ENCODE measurements at regions not wholly inside any gene's neighbourhood (a gene's known extent, or its start where the extent isn't known, plus 50 kb on each side); places are given as distances from the start of the nearest gene placed in this dataset.

DNA sequence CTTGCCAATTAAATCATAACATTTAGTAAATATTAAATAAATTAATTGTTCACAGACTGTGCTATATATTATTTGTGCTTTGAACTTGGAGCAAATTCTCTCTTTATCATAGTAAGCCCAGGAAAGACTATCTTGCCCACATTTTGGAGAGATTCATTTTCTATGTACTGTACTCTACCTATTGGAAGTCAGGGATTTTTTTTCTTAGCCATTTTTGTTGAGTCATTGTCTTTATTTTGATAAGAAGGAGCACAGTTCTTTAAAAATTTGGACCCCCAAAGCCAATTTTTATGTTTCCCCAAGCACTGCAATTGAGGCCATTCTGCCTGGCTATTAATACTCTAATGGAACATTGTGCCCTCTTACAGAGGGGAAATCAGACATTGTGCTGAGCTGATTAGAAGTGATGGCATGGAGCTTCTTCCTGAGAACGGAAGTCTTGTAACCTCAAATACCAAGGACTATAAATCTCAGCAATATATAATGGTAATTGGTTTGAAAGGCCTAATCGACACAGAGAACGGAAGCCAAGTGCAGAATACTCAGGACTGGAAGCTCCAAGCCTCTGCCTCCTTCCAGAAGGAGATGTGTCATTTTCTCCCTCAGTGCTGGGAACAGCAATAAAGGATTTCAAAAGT is 188.8 kb upstream of the PAPPA start:
- in situ Hi-C loops (cut with MboI; ENCODE audit: low sequenced_read_pairs): no loop called here

DNA sequence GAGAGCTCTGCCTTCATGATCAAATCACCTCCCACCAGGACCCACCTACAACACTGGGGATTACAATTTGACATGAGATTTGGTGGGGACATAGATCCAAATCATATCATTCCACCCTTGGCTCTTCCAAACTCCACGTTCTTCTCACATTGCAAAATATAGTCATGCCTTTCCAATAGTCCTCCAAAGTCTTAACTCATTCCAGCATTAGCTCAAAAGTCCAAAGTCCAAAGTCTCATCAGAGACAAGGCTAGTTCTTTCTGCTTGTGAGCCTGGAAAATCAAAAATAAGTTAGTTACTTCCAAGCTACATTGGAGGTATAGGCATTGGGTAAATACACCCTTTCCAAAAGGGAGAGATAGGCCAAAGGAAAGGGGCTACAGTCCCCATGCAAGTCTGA is 186.9 kb upstream of the PAPPA start:
- in situ Hi-C loops (cut with MboI; ENCODE audit: low sequenced_read_pairs): no loop called here

DNA sequence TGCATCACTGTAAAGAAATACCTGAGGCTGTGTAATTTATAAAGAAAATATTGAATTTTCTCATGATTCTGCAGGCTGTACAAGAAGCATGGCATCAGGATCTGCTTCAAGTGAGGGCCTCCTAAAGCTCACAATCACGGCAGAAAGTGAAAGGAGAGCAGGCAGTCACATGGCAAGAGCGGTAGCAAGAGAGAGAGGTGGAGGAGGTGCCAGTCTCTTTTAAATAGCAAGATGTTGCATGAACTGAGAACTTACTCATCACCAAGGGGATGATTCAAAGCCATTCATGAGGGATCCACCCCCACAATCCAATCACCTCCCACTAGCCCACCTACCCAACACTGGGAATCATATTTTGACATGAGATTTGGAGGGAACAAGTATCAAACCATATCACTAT is 184.5 kb upstream of the PAPPA start:
- in situ Hi-C loops (cut with MboI; ENCODE audit: low sequenced_read_pairs): no loop called here

DNA sequence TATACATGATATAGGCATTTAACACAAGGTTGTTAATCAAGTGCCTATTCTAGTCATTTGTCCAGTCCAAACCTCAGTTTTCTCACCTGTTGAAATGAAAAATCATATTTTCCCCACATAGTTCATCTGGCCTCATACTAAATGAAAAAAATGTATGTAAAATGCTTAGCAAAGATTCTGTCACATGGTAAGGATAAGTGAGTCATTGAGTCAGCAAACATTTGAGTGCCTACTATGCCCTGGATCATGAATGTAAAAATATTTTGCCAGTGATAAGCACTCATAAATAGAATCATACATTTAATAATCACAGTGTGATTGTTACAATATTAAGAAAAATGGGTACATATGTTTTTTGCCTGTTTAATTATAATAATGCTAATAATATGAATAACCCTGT is 181.2 kb upstream of the PAPPA start:
- in situ Hi-C loops (cut with MboI; ENCODE audit: low sequenced_read_pairs): no loop called here

DNA sequence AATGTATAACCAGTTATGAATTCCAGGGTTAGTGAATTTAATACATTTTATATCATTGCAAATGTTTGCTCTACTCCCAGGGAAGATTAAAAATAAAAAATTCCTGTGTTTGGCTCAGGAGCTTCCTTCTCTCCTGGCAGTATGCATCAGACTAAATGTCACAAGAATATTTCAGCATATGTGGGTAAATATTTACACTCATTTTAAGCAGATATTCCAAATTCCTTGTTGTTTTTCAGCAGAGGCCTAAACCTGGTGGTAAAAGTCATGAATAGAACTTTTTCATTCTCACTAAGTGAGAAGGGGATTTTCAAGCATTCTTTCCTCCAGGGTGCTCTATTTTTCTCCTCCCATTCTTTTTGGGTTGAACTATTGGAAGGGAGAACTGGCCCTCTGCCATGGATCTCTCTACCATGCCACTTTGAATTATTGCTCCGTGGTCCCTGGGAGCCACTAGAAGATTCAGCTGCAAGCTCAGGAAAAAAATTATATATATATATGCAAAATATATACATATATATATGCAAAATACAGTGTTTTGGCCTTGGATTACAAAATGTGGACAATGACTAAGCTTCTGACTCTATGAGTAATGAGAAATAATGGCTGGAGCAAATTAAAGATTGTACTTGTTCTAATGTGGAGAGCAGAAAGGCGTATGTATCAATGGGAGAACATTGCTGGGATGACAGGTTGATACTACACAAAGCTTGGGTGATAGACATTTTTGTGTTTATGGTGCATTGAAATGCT is 180.6 kb upstream of the PAPPA start:
- in situ Hi-C loops (cut with MboI; ENCODE audit: low sequenced_read_pairs): no loop called here

DNA sequence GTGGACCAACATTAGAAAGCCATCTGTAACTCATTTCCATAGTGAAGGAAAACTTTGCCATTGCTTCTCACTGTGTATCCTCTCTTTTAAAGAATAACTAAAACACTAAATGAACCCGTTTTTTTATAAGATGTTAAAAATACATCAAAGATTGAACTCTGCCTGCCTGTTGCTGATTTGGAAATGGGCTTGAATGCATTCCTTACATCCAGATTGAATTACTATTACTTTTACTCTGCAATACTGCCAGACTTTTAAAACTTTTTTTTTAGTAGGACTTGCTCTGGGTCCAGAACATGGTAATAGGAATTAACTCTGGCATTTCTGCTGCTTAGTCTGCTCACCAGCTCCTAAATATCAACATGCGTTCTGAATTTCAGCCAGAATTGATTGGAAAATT is 176.8 kb upstream of the PAPPA start:
- in situ Hi-C loops (cut with MboI; ENCODE audit: low sequenced_read_pairs): no loop called here

DNA sequence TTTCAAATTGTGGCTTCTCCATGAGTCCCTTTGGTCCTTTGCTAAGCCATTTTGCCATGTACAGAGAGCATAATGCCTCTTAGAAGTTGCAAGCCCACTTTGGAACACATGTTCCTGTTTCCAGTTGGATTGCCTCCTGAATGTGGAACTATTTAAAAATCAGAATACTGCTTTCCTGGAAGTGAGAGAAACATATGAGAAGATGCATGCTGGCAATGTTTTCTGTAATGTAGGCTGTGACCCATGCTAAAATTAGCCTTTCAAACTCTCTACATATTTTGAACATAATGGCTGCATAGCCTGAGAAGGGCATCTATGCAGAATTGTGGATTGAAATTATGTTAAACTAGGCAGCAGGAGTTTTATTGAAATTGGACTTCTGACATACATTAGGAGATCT is 175.5 kb upstream of the PAPPA start:
- in situ Hi-C loops (cut with MboI; ENCODE audit: low sequenced_read_pairs): no loop called here

DNA sequence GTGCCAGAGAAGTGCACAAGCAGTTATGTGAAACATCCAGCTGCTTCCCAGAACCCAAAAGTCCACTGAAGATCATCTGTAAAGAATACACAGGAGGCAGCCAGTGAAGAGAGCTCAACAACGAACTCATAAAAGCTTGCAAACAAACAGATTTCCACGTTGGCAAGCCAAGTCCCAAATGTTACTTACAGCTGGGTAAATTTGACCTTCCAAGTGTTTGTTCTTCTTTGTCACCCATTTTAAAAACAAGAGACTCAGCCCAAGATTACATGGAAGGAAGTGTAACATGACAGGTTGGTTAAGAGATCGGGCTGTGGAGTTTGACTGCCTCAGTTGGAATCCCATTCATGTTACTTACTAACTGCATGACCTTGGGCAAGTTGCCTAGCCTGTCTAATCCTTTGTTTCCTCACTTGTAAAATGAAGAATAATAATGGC is 174.9 kb upstream of the PAPPA start:
- in situ Hi-C loops (cut with MboI; ENCODE audit: low sequenced_read_pairs): no loop called here

DNA sequence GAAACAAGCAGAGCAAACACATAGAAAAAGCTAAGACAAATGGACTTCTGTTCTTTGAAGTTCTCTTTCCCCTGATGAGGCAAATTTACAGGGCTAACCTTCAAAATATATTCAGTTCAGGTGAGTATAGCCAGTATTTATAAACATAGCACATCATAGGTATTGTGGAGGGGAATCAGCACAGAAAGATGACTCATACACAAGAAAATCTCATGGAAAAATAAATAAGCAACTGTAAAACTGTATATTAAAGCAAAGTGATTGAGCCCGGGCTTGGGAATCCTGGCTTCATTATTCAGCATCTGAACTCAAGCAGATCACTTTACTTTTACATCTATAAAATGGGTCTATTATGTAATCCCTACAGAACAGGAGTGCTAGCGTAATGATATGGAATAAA is 173.5 kb upstream of the PAPPA start:
- in situ Hi-C loops (cut with MboI; ENCODE audit: low sequenced_read_pairs): no loop called here

DNA sequence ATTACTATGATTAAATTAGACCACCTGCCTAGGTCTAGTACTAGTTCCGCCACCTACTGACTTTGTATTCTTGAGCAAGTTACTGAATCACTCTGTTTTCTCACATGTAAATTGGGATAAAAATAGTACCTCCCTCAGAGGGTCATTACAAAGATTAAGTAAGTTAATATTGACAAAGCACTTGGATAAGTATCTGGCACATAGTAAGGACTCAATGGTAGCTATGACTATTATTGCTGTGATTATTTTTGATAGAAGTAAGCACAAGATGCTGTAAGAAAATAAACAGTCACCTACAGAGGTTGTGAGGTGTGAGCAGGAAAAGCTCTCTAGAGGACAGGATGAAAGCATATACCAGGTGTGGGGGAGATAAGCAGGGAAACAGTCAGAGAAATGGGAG is 173.1 kb upstream of the PAPPA start:
- in situ Hi-C loops (cut with MboI; ENCODE audit: low sequenced_read_pairs): no loop called here

DNA sequence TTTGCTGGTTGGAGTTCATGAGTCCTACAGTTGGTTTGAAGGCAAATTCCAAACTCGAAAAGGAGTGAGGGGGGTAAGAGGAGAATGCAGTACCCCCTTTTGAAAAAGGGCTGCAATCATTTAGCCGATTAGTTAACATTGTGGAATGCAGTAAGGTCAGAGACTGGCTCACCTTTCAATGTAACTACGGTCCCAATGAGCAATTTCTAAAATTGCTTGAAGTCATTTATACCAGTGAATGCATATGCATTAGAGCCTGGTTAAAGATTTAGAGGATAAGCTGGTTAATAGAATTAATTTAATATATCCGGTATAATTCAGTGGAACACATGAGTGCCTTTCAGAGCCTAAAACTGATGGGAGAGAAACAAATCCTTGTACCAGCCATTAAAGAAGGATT is 172.6 kb upstream of the PAPPA start:
- in situ Hi-C loops (cut with MboI; ENCODE audit: low sequenced_read_pairs): no loop called here

DNA sequence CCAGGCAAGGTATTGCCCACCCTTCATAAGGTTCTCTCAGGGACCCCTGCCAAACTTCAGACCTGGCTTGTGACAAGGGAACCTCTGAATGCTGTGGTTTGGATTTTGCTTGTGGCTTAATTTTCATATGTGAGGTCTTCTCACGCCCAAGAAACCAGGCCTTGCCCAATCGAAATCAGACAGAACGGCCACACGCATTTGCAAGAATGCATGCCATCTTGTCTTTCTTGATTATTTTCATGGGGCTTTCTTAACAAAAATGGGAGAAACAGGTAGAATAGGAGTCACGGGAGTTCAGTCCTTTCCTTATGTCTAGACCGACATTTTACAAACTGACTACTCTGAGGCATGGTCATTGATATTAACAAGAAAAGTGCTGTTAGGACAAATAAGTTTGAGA is 170.2 kb upstream of the PAPPA start:
- in situ Hi-C loops (cut with MboI; ENCODE audit: low sequenced_read_pairs): no loop called here

DNA sequence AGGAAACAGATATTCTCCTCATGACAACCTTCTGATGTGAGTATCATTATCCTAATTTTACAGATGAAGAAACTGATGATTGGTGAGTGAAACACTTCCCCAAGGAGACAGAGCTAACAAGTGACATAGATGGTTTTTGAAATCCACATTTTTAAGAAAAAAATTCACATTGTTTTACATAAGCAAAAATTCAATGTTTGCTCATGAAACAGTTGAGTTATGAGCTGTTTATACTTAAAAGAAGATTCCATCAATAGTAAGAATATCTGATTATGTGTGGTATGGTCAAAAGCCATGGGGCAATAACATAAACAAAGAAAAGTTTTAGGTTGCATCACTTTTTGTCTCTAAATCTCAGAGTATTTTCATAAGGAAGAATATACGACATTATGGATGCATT is 167.9 kb upstream of the PAPPA start:
- in situ Hi-C loops (cut with MboI; ENCODE audit: low sequenced_read_pairs): no loop called here

DNA sequence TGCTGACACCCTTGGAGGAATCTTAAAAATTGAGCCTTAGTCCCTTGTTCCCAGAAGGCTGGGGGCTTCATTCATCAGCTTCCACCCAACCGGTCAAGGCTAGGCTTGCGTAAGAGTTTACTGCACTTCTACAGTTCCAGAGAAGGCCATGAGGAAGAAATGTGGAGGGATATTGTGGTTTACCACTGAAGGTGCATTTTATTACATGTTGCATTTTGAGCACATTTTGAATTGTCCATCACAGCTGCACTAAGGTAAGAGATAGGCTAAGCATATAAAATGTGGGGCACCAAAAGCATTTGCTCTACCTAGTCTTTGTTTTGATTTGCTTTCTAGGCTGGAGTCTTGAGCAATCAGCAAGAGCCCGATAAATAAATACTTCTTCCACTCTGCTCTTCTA is 167.1 kb upstream of the PAPPA start:
- in situ Hi-C loops (cut with MboI; ENCODE audit: low sequenced_read_pairs): no loop called here

DNA sequence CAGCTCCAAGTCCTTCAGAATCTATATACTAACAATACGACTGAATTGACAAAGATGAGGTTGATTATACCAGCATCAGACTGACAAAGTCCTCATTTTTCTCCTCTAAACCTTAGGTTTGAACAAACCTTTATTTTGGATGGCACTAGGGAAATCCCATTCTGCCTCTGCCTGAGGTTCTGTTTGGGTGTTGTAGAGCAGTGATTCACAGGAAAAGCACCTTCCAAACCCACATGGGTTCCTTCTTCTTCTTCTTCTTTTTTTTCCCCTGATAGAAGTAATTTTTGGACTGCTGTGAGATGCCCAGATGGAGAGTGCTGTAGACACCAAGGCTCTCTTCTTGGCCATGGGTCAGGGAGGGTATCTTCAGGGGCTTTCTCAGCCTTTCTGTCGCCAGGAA is 164.9 kb upstream of the PAPPA start:
- in situ Hi-C loops (cut with MboI; ENCODE audit: low sequenced_read_pairs): no loop called here

DNA sequence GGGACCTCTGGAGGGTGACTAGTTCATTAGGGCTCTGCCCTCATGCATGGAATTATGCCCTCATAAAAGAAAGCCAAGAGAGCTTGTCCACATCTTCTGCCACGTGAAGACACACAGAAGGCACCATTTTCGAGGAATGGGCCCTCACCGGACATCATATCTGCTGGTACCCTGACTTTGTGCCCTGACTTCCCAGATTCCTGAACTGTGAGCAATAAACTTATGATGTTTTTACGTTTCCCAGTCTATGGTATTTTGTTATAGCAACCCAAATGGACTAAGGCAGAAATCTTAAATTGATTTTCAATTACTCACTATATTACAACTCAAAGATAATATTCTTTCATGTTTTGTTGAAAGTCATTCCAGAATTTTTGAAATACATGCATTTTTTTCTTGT is 163.8 kb upstream of the PAPPA start:
- in situ Hi-C loops (cut with MboI; ENCODE audit: low sequenced_read_pairs): no loop called here

DNA sequence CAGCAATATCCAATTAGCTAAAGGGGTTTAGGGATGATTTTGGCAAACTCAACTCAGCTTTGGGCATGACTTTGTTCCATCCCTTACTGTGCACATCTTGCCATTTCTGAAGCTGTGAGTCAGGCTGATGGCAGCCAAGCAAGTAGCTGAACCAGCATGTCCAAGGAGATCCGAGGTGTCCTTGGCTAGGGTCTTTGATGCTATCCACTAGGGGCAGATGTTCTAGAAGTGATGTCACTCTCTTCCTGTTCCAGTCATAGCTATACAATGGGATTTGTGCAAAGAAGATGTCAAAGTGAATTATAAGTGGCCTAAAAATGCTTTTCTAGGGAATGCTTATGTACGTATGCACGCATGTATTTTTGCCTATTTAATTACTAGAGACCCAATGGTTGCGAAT is 160.8 kb upstream of the PAPPA start:
- in situ Hi-C loops (cut with MboI; ENCODE audit: low sequenced_read_pairs): no loop called here

DNA sequence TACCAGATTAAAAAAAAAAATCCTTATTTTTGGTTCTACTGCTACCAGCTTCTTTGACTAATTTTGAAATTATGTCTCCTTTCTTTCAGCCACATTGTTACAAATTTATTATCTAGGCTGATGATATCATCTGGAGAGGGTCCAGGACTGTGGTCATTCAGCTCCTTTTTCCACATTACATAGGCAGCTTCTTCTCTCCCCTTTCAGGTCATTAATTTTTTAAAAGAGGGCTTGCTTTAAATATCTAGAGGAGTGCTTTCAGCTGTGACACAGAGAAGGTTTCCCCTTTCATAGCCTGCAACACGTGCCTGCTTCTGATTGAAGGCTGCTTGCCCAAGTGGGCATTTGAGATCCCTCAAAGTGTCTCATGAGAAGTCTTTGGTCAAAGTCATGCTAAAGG is 155.7 kb upstream of the PAPPA start:
- in situ Hi-C loops (cut with MboI; ENCODE audit: low sequenced_read_pairs): no loop called here

DNA sequence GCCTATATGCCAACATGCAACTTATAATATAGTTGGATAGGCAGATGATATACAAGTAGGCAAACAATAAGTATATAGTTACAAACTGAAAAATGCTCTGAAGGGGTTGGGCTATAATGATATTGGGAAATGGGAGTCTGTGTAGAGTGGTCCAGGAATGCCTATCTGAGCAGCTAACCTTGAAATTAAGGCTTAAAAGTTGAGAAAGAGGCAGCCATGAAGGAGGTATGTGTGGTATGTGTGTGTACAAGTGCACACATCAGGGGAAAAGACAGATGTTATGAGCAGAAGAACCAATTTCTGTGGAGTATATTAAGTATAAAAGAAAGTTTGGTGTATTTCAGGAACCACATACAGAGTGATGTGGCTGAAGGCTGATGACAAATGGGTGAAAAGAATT is 154.9 kb upstream of the PAPPA start:
- in situ Hi-C loops (cut with MboI; ENCODE audit: low sequenced_read_pairs): no loop called here

DNA sequence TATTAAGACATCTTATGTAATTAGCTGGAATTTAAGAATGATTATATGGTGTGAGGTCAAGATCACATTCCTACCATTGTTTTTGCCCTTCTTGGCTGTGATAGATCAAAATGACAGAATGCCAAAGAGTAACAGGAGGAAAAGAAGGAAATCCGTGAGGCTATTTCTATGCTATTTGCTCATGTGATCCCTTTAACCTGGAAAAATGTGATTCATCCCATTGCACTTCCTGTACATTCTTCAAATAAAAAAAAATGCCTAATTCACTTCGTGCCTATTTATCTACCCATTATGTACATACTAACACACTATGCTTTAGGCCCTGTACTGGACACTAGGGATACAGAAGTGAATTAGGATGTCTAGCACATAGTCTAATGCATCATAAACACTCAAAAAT is 154.1 kb upstream of the PAPPA start:
- in situ Hi-C loops (cut with MboI; ENCODE audit: low sequenced_read_pairs): no loop called here

DNA sequence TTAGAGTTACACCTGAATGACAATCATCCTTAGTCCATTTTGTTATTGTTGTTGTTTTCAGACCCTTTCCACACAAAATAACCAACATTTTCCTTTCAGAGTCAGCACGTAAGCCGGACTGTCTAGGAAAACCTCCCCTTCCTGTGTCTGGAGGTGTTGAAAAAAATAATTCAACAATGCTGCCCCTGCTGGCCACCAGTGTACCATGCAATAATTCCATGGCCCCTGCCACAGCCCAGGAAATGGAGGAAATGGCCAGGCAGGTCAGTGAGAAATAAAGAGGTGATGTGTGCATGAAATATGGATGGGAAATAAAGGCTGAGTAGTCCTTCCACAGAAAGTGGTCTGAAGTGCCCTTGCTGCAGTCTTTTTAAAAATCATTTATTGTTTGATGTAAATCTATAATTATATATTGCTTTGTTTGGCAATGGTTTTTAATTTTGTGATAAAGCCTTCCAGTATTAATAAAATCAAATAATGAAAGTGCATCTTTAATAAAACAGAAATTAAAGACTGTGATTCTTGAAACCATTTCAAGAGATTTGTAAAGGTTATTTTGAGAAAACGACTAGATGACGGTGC is 152.8 kb upstream of the PAPPA start:
- in situ Hi-C loops (cut with MboI; ENCODE audit: low sequenced_read_pairs): no loop called here

DNA sequence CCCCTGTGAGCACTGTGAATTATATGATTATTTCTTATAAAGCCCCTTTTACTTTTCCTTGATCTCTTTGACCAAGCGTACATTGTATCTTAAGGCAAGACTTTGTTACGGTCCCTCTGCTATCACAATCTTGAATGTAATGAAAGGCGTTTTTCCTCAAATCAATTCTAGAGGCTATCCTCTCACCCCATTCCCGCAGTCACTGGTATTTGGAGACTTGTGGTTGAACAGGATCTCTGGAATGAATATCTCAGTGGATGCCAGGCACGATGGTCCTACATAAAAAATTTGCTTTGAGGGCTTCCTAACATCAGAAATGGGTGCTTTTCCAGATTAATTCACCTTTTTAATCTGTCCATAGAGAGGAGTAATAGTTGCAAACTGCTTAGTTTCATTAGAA is 151.4 kb upstream of the PAPPA start:
- in situ Hi-C loops (cut with MboI; ENCODE audit: low sequenced_read_pairs): no loop called here

DNA sequence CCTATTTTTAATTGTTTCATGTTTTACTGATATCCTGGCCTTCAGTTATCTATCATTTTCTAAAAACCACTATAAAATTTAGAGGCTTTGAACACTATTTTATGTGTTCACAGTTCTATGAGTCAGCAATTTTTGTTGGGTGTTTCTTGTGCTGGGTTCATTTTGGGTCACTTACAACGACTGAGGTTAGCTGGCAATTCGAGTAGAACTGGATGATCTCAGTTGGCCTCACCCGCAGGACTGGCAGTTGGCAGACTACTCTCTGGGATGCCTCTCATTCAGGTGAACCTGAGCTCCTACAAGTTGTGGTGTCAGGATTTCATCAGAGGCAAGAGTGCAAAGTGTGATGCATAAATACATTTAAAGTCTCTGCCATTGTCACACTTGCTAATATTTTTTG is 151.0 kb upstream of the PAPPA start:
- in situ Hi-C loops (cut with MboI; ENCODE audit: low sequenced_read_pairs): no loop called here
